ENCODE measurements at regions not wholly inside any gene's neighbourhood (a gene's known extent, or its start where the extent isn't known, plus 50 kb on each side); places are given as distances from the start of the nearest gene placed in this dataset.
"Not testable (repeated sequence)": the region's sequence is repeated elsewhere in the genome, so short reads cannot be mapped to it uniquely, and the experiment has no call there.

GRCh38 chr14:24696280-24696920, 62.4 kb upstream of the GZMB start:
- not testable (repeated sequence) for TF ChIP-seq CTCF (conservative IDR thresholded peaks at IDR 0.05 in 1 of 2, IDR thresholded peaks at IDR 0.05 in 1 of 2; ENCODE audit: extremely low read depth in 1 of 2, insufficient read depth in 1 of 2, low read depth in 1 of 2, low read length in 2 of 2); EZH2 (IDR thresholded peaks at IDR 0.05; ENCODE audit: borderline replicate concordance, low read length)

All from mammary epithelial cell (primary cell).